ENCODE measurements at regions not wholly inside any gene's neighbourhood (a gene's known extent, or its start where the extent isn't known, plus 50 kb on each side); places are given as distances from the start of the nearest gene placed in this dataset.

GRCh38 chr16:11478431-11479119 is 108.1 kb downstream of the LITAF start:
- Mint-ChIP-seq H3K36me3 (peaks cover 9 to 18% of the 10 kb centered on the region in 2 donors), H3K9me3 (peaks cover 6 to 24% of the 10 kb centered on the region in 2 donors), H3K27ac (peak overlapping the region in 1 of 2 donors; percentile 1)
- ATAC-seq (no peak), DNase-seq (ENCODE audit: low spot score in 2 of 2) (no peak)

DNA sequence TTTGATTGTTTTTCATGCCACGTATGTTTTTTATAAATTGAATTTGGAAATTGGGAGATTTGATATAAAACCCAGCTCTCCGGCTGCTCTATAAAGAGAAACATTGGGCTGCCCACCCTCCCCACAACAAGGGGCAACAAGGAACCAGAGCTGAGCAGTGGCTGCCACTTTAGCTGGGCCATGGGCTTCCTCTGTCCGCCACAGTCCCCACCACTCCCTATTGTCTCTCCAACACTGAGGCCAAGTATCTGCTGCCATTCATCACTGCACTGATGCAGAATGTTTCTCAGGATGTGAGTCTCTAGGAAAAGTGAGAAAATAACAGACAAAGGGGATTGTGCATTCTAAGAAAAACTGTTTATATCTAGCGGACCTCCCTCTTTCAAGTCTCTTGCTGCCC is 106.8 kb downstream of the LITAF start:
- Mint-ChIP-seq H3K36me3 (peaks cover 10 to 30% of the 10 kb centered on the region in 2 donors), H3K27ac (no peak overlapping the region), H3K9me3 (peaks cover 6 to 24% of the 10 kb centered on the region in 2 donors)
- no peak for DNase-seq (ENCODE audit: low spot score in 2 of 2)
- ATAC-seq = no peak

DNA sequence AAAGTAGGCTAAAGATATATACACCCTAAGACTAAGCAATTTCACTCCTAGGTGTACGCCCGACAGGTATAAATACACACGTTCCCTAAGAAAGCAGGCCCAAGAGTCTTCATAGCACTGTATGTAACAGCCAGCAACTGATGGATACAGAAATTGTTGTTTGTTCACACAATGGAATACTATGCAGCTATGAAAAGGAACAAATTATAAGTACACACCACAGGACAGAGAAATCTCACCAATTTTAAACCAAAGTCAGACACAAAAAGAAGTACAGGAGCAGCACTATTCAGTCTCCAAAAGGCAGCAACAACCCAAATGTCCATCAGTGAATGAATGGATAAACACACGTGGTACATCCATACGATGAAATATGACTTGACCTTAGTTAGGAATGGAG is 106.1 kb downstream of the LITAF start:
- ATAC-seq = no peak
- H3K36me3 Mint-ChIP-seq = peaks cover 17 to 30% of the 10 kb centered on the region in 2 donors
- peaks cover 11 to 27% of the 10 kb centered on the region in 2 donors for H3K9me3 Mint-ChIP-seq
- DNase-seq (ENCODE audit: low spot score in 2 of 2) = no peak
- no peak overlapping the region for H3K27ac Mint-ChIP-seq

DNA sequence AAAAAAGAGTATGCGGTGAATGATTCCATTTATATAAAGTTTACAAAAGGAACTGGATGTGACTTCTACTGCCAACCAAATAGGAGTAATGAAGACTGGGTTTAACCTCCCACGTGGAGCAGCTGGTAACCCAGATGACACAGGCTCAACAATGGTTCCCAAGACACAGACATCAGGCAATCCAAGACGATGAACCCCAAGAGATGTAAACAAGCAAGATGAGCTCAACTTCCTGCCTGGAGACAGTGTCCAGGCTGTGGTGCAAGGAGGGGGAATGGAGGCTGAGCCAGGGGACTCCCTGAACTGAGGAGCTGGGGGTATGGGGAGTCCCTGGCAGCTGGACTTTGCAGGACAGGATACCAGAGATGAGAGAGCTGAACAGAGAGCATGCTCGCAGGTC is 104.7 kb downstream of the LITAF start:
- H3K36me3 Mint-ChIP-seq = peaks cover 18 to 30% of the 10 kb centered on the region in 2 donors
- no peak overlapping the region for H3K27ac Mint-ChIP-seq
- H3K9me3 Mint-ChIP-seq = peaks cover 17 to 29% of the 10 kb centered on the region in 2 donors
- ATAC-seq (no peak), DNase-seq (ENCODE audit: low spot score in 2 of 2) (no peak)

DNA sequence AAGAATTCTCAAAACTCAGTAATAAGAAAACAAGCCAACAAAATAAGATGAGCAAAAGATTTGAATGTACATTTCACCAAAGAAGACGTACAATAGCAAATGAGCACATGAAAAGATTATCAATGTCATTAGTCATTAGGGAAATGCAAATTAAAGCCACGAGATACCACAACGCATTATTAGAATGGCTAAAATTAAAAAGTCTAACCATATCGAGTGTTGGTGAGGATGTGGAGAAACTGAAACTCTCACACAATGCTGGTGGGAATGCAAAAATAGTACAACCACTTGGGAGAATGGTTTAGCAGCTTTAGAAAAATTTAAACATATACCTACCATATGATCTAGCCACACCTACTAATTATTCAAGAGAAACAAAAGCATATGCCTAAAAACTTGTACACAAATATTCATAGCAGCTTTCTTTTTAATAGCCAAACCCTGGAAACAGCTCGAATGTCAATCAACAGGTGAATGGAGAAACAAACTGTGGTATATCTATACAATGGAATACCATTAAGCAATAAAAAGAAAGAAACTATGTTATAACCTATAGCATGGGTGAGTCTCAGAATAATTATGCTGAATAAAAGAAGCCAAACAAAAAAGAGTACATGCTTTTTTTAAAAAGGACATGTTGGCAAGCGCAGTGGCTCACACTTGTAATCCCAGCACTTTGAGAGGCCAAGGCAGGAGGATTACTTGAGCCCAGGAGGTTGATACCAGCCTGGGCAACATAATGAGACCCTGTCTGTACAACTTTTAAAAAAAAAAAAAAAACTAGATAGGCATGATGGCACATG is 103.6 kb downstream of the LITAF start:
- Mint-ChIP-seq H3K36me3 (peaks cover 18 to 30% of the 10 kb centered on the region in 2 donors), H3K27ac (no peak overlapping the region), H3K9me3 (peaks cover 17 to 29% of the 10 kb centered on the region in 2 donors)
- DNase-seq (ENCODE audit: low spot score in 2 of 2) (no peak), ATAC-seq (no peak)

DNA sequence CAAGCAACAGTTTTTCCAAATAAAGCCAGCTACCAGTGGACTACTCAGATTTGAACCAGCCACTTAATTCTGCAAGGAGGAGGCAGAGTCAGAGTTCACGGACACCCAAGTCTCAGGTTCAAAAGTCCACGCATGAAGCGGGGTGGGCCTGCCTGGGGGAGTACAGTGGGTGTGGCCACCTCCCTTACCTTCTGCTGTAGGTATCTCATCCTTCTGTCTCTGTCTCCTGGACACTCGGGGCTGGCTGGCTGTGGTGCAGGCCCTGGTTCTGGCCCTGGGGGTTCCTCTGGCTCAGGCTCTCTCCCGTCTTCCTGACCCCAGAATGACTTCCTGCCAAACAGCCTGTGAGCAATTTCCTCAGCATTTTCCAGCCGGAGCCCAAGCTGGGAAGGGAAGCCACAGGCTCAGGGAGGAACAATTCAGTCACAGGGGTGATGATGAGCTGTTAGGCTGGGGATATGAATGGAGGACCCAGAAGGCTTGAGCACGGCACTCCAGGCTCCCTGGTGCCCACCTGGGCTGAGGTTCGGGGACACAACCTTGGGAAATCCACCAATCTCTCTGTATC is 101.9 kb downstream of the LITAF start:
- DNase-seq (ENCODE audit: low spot score in 2 of 2) = no peak

GRCh38 chr16:11485676-11486075 is 101.0 kb downstream of the LITAF start:
- H3K36me3 Mint-ChIP-seq = peaks cover 17 to 30% of the 10 kb centered on the region in 2 donors
- DNase-seq (ENCODE audit: low spot score in 2 of 2) = no peak
- H3K9me3 Mint-ChIP-seq = peaks cover 16 to 22% of the 10 kb centered on the region in 2 donors
- no peak for ATAC-seq
- no peak overlapping the region for H3K27ac Mint-ChIP-seq

More for the DNA sequence above, 101.9 kb downstream of the LITAF start:
- Mint-ChIP-seq H3K9me3 (peaks cover 17 to 29% of the 10 kb centered on the region in 2 donors), H3K27ac (no peak overlapping the region), H3K36me3 (peaks cover 22 to 30% of the 10 kb centered on the region in 2 donors)
- ATAC-seq = no peak

DNA sequence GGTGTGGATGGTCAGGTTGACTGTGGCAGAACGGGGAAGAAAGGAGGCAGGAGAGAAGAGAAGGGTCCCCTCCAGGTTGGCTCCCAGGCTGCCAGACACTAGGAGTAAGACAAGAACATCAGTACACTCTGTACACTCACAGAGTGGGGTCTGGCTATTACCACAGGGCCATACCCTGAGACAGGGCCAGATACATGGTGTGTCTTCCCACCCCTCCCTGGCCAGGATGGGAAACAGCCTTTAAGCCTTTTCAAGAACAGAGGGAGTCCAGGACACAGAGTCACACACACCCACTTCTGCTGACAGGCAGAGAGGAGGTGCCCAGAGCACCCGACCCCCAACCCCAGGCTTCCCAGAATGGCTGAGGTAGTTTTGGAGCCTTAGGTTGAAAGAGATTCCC is 99.4 kb downstream of the LITAF start:
- Mint-ChIP-seq H3K9me3 (peaks cover 16% of the 10 kb centered on the region in 2 donors), H3K27ac (no peak overlapping the region), H3K36me3 (peaks cover 14 to 24% of the 10 kb centered on the region in 2 donors)
- ATAC-seq = no peak
- no peak for DNase-seq (ENCODE audit: low spot score in 2 of 2)

GRCh38 chr16:11488304-11488703 is 98.4 kb downstream of the LITAF start:
- H3K9me3 Mint-ChIP-seq = peaks cover 10 to 16% of the 10 kb centered on the region in 2 donors
- H3K36me3 Mint-ChIP-seq = peaks cover 14 to 15% of the 10 kb centered on the region in 2 donors
- no peak for DNase-seq (ENCODE audit: low spot score in 2 of 2)
- ATAC-seq = no peak
- H3K27ac Mint-ChIP-seq = no peak overlapping the region

GRCh38 chr16:11491524-11491923 is 95.2 kb downstream of the LITAF start:
- Mint-ChIP-seq H3K36me3 (peaks cover 0 to 4% of the 10 kb centered on the region in 2 donors), H3K9me3 (peaks cover 4 to 5% of the 10 kb centered on the region in 2 donors), H3K27ac (no peak overlapping the region)
- DNase-seq (ENCODE audit: low spot score in 2 of 2) (no peak), ATAC-seq (no peak)

DNA sequence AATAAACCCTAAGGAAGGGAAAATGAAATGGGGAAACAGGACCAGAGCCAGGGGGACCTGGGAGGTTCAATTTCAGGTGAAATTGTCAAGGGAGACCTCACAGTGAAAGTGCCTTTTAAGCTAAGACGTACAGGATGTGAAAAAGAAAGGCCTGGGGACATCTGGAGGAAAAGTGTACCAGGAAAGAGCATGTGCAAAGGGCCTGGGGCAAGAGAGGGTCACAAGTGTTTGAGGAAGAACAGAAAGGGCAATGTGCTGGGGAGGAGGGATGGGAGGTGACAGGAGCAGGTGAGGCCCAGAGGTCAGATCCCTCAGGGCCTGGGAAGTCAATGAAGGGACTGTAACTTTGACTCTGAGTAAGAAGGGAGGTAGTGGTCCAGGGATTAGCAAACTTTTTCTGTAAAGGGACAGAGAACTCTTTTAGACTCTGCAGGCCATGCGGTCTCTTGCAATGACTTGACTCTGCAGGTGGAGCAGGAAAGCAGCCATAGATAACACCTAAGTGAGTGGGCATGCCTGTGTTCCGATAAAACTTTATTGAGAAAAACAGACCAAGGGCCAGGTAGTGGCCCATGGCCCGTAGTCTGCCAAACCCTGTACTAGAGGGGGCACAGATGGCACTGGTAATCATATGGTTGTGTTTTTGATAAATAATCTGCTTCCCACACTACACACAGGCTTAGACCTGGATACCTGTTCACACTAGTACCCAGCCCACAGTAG is 93.8 kb downstream of the LITAF start:
- ATAC-seq (no peak), DNase-seq (ENCODE audit: low spot score in 2 of 2) (no peak)
- Mint-ChIP-seq H3K36me3 (peaks cover 0 to 4% of the 10 kb centered on the region in 2 donors), H3K9me3 (peaks cover 4 to 5% of the 10 kb centered on the region in 2 donors), H3K27ac (no peak overlapping the region)

GRCh38 chr16:11493531-11493929 is 93.2 kb downstream of the LITAF start:
- Mint-ChIP-seq H3K27ac (no peak overlapping the region), H3K36me3 (peaks cover 0 to 4% of the 10 kb centered on the region in 2 donors), H3K9me3 (peaks cover 4 to 5% of the 10 kb centered on the region in 2 donors)
- ATAC-seq = no peak
- no peak for DNase-seq (ENCODE audit: low spot score in 2 of 2)

DNA sequence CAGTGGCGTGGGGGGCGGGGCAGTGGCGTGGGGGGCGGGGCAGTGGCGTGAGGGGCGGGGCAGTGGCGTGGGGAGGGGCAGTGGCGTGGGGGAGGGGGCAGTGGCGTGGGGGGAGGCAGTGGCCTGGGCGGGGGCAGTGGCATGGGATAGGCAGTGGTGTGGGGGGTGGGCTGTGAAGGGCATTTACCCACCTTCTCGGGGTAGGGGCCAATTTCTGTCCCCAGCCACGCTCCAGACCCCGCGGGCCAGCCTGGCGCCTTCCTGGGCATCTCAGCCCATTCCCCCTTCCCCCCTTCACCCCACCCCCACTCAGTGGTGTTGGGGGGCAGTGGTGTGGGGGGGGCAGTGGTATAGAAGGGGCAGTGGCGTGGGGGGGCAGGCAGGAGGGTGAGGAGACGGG is 92.7 kb downstream of the LITAF start:
- Mint-ChIP-seq H3K36me3 (peaks cover 0 to 4% of the 10 kb centered on the region in 2 donors), H3K9me3 (peaks cover 4 to 5% of the 10 kb centered on the region in 2 donors), H3K27ac (no peak overlapping the region)
- no peak for DNase-seq (ENCODE audit: low spot score in 2 of 2)
- no peak for ATAC-seq

- DNase-seq (ENCODE audit: low spot score in 2 of 2) (no peak), ATAC-seq (no peak)
- peak overlapping the region in 1 of 2 donors; percentile 86 for H3K27ac Mint-ChIP-seq
- H3K9me3 Mint-ChIP-seq = peaks cover 4 to 5% of the 10 kb centered on the region in 2 donors
- H3K36me3 Mint-ChIP-seq = peaks cover 0 to 4% of the 10 kb centered on the region in 2 donors
Observed at GRCh38 chr16:11494433-11494832, 92.3 kb downstream of the LITAF start.

- DNase-seq (ENCODE audit: low spot score in 2 of 2) (no peak), ATAC-seq (no peak)
- Mint-ChIP-seq H3K27ac (peak overlapping the region; percentile 79 to 86), H3K36me3 (no peaks in the 10 kb centered on the region), H3K9me3 (peaks cover 4 to 5% of the 10 kb centered on the region in 2 donors)
Observed at GRCh38 chr16:11495066-11495407, 91.7 kb downstream of the LITAF start.

Data from activated naive CD4-positive, alpha-beta T cell treated with anti-CD3 and anti-CD28 coated beads, Interleukin-2, amount 50 U/mL, for 72 hours (primary cell).